ENCODE measurements at regions not wholly inside any gene's neighbourhood (a gene's known extent, or its start where the extent isn't known, plus 50 kb on each side); places are given as distances from the start of the nearest gene placed in this dataset.

- TF ChIP-seq CTCF (conservative IDR thresholded peaks at IDR 0.05 in 1 of 2, IDR thresholded peaks at IDR 0.05 in 1 of 2; ENCODE audit: extremely low read depth in 1 of 2, insufficient read depth in 1 of 2, low read depth in 1 of 2, low read length in 2 of 2): no peak
- no peak for TF ChIP-seq EZH2 (IDR thresholded peaks at IDR 0.05; ENCODE audit: borderline replicate concordance, low read length)
Observed at GRCh38 chr5:107165296-107165695, 505.4 kb downstream of the EFNA5 start.

Data from mammary epithelial cell (primary cell).